GM13977 (cell line): ENCODE measurements at regions not wholly inside any gene's neighbourhood (a gene's known extent, or its start where the extent isn't known, plus 50 kb on each side); places are given as distances from the start of the nearest gene placed in this dataset.
"Not testable (repeated sequence)": the region's sequence is repeated elsewhere in the genome, so short reads cannot be mapped to it uniquely, and the experiment has no call there.

Experiments
- DNase-seq: peaks from one replicate; pipeline ENCODE4 v3.0.0; 2012; ENCODE audit warnings: low spot score
- CTCF ChIP-seq: IDR thresholded peaks from 2 replicates; pipeline ENCODE4 v1.5.1; 2012; ENCODE audit warnings: mild to moderate bottlenecking, control low read depth; ENCODE audit not compliant: insufficient read depth; ENCODE audit errors: extremely low read depth, missing control alignments
- in situ Hi-C: fragments of 300-500 bp; cut with MboI; formaldehyde crosslinking; loops from one replicate; pipeline ENCODE4 v1.12.0; 2022; ENCODE audit warnings: low sequenced_read_pairs, low pct_unique_long_range_greater_than_20kb, mixed read lengths, inconsistent platforms; ENCODE audit not compliant: unreplicated experiment

- DNase-seq, result no peak
- no peak for TF ChIP-seq CTCF
- in situ Hi-C loops, result no loop called here
Measured at GRCh38 chr3:22419261-22419660, 668.3 kb upstream of the ZNF385D start.

GRCh38 chr3:22421589-22421988 is 670.6 kb upstream of the ZNF385D start:
- DNase-seq, result no peak
- no peak for TF ChIP-seq CTCF
- in situ Hi-C loops, result no loop called here

GRCh38 chr3:22431334-22431733 is 680.3 kb upstream of the ZNF385D start:
- no peak for TF ChIP-seq CTCF
- DNase-seq, result no peak
- in situ Hi-C loops, result no loop called here

- in situ Hi-C loops, result no loop called here
- TF ChIP-seq CTCF, result no peak
- no peak for DNase-seq
Measured at GRCh38 chr3:22439626-22440025, 688.6 kb upstream of the ZNF385D start.

GRCh38 chr3:22441711-22442110 is 690.7 kb upstream of the ZNF385D start:
- in situ Hi-C loops, result no loop called here
- no peak for TF ChIP-seq CTCF
- DNase-seq, result no peak

GRCh38 chr3:22443571-22444233 is 692.7 kb upstream of the ZNF385D start:
- in situ Hi-C loops, result no loop called here
- DNase-seq, result no peak
- TF ChIP-seq CTCF, result no peak

GRCh38 chr3:22445336-22445735 is 694.3 kb upstream of the ZNF385D start:
- DNase-seq, in situ Hi-C loops: not testable (repeated sequence)
